ENCODE measurements at regions not wholly inside any gene's neighbourhood (a gene's known extent, or its start where the extent isn't known, plus 50 kb on each side); places are given as distances from the start of the nearest gene placed in this dataset.

- POLR2A ChIA-PET = no interaction called here
- CTCF ChIA-PET = no interaction called here
- DNase-seq (ENCODE audit: low read depth, low spot score) = no peak
- H3K4me3 ChIP-seq (ENCODE audit: low read depth, low read length) = no peak overlapping the region
- no peak for TF ChIP-seq CTCF (IDR thresholded peaks at IDR 0.05; ENCODE audit: insufficient read depth, low read length, missing control alignments)
These were observed 228.9 kb downstream of the SNRPN start for GRCh38 chr15:25183581-25184251.

GRCh38 chr15:25184356-25185155 is 229.8 kb downstream of the SNRPN start:
- ChIA-PET CTCF (no interaction called here), POLR2A (no interaction called here)
- DNase-seq (ENCODE audit: low read depth, low spot score) = no peak
- TF ChIP-seq CTCF (IDR thresholded peaks at IDR 0.05; ENCODE audit: insufficient read depth, low read length, missing control alignments) = no peak
- H3K4me3 ChIP-seq (ENCODE audit: low read depth, low read length) = no peak overlapping the region

GRCh38 chr15:25185156-25185710 is 230.4 kb downstream of the SNRPN start:
- no peak for DNase-seq (ENCODE audit: low read depth, low spot score)
- no peak overlapping the region for H3K4me3 ChIP-seq (ENCODE audit: low read depth, low read length)
- ChIA-PET CTCF (no interaction called here), POLR2A (no interaction called here)
- no peak for TF ChIP-seq CTCF (IDR thresholded peaks at IDR 0.05; ENCODE audit: insufficient read depth, low read length, missing control alignments)

GRCh38 chr15:25185791-25186190 is 231.0 kb downstream of the SNRPN start:
- DNase-seq (ENCODE audit: low read depth, low spot score) = no peak
- no peak for TF ChIP-seq CTCF (IDR thresholded peaks at IDR 0.05; ENCODE audit: insufficient read depth, low read length, missing control alignments)
- POLR2A ChIA-PET = no interaction called here
- H3K4me3 ChIP-seq (ENCODE audit: low read depth, low read length) = no peak overlapping the region
- CTCF ChIA-PET = no interaction called here

- no peak for TF ChIP-seq CTCF (IDR thresholded peaks at IDR 0.05; ENCODE audit: insufficient read depth, low read length, missing control alignments)
- DNase-seq (ENCODE audit: low read depth, low spot score) = no peak
- POLR2A ChIA-PET = no interaction called here
- no peak overlapping the region for H3K4me3 ChIP-seq (ENCODE audit: low read depth, low read length)
- CTCF ChIA-PET = no interaction called here
These were observed 231.6 kb downstream of the SNRPN start for GRCh38 chr15:25186411-25186810.

- ChIA-PET POLR2A (no interaction called here), CTCF (no interaction called here)
- H3K4me3 ChIP-seq (ENCODE audit: low read depth, low read length) = no peak overlapping the region
- no peak for DNase-seq (ENCODE audit: low read depth, low spot score)
- TF ChIP-seq CTCF (IDR thresholded peaks at IDR 0.05; ENCODE audit: insufficient read depth, low read length, missing control alignments) = no peak
These were observed 232.3 kb downstream of the SNRPN start for GRCh38 chr15:25186906-25187645.
